HG02642 (cell line): ENCODE measurements at regions not wholly inside any gene's neighbourhood (a gene's known extent, or its start where the extent isn't known, plus 50 kb on each side); places are given as distances from the start of the nearest gene placed in this dataset.

Experiments used
- ATAC-seq: cut with Tn5 transposase; IDR thresholded peaks from one replicate; pipeline ENCODE4 v1.9.1; 2021; ENCODE audit warnings: mild to moderate bottlenecking; ENCODE audit not compliant: unreplicated experiment, poor library complexity

- no peak for ATAC-seq
Observed at GRCh38 chrX:124814106-124814505, 467.7 kb downstream of the SH2D1A start.

GRCh38 chrX:124818033-124818432, 471.7 kb downstream of the SH2D1A start:
- ATAC-seq, result no peak

GRCh38 chrX:124818764-124819163, 472.4 kb downstream of the SH2D1A start:
- ATAC-seq, result no peak

- ATAC-seq, result no peak
Observed at GRCh38 chrX:124820738-124821137, 474.4 kb downstream of the SH2D1A start.

- ATAC-seq, result no peak
Observed at GRCh38 chrX:124827258-124827845, 481.0 kb downstream of the SH2D1A start.

- no peak for ATAC-seq
Observed at GRCh38 chrX:124829930-124830329, 483.6 kb downstream of the SH2D1A start.

GRCh38 chrX:124836786-124837185, 482.9 kb upstream of the TEX13C start:
- ATAC-seq, result no peak

GRCh38 chrX:124842205-124842604, 477.5 kb upstream of the TEX13C start:
- ATAC-seq, result no peak

GRCh38 chrX:124860736-124861135, 458.9 kb upstream of the TEX13C start:
- no peak for ATAC-seq

- no peak for ATAC-seq
Observed at GRCh38 chrX:124862301-124862700, 457.4 kb upstream of the TEX13C start.

GRCh38 chrX:124863303-124863702, 456.4 kb upstream of the TEX13C start:
- no peak for ATAC-seq

GRCh38 chrX:124887572-124887971, 432.1 kb upstream of the TEX13C start:
- ATAC-seq, result no peak

GRCh38 chrX:124895947-124896346, 423.7 kb upstream of the TEX13C start:
- ATAC-seq, result no peak

GRCh38 chrX:124902953-124903352, 416.7 kb upstream of the TEX13C start:
- no peak for ATAC-seq

GRCh38 chrX:124910611-124911010, 409.1 kb upstream of the TEX13C start:
- ATAC-seq, result no peak

- no peak for ATAC-seq
Observed at GRCh38 chrX:124917011-124917410, 402.7 kb upstream of the TEX13C start.

- no peak for ATAC-seq
Observed at GRCh38 chrX:124925681-124926080, 394.0 kb upstream of the TEX13C start.

GRCh38 chrX:124931241-124931640, 388.4 kb upstream of the TEX13C start:
- ATAC-seq, result no peak

- ATAC-seq, result no peak
Observed at GRCh38 chrX:124931958-124932357, 387.7 kb upstream of the TEX13C start.

GRCh38 chrX:124938715-124939114, 381.0 kb upstream of the TEX13C start:
- no peak for ATAC-seq

GRCh38 chrX:124940531-124940930, 379.1 kb upstream of the TEX13C start:
- no peak for ATAC-seq

GRCh38 chrX:124954402-124954801, 365.3 kb upstream of the TEX13C start:
- no peak for ATAC-seq

- ATAC-seq, result no peak
Observed at GRCh38 chrX:124960454-124960853, 359.2 kb upstream of the TEX13C start.
